ENCODE measurements at regions not wholly inside any gene's neighbourhood (a gene's known extent, or its start where the extent isn't known, plus 50 kb on each side); places are given as distances from the start of the nearest gene placed in this dataset.

GRCh38 chr11:116499396-116500003 lies 273.3 kb downstream of the BUD13 start:
- TF ChIP-seq EZH2 (IDR thresholded peaks at IDR 0.05; ENCODE audit: low read length, missing control alignments) (no peak), CTCF (conservative IDR thresholded peaks at IDR 0.05 in 1 of 2, IDR thresholded peaks at IDR 0.05 in 1 of 2; ENCODE audit: low read depth in 1 of 2, low read length in 2 of 2) (peak; percentile 24 to 44)
- Histone ChIP-seq H3K4me2 (ENCODE audit: extremely low read depth, insufficient read depth, low read length) (no peak overlapping the region), H3K4me1 (ENCODE audit: control insufficient read depth, extremely low read depth, insufficient read depth, low read length) (no peaks in the 10 kb centered on the region), H3K36me3 (ENCODE audit: control insufficient read depth, insufficient read depth, low read length) (no peaks in the 10 kb centered on the region), H3K9ac (ENCODE audit: insufficient read depth, low read length) (no peak overlapping the region), H4K20me1 (ENCODE audit: control insufficient read depth, extremely low read depth, insufficient read depth, low read length) (no peaks in the 10 kb centered on the region), H3K4me3 (replicated peaks in 1 of 4; ENCODE audit: control extremely low read depth in 1 of 4, insufficient read depth in 1 of 4, low read depth in 3 of 4, low read length in 4 of 4) (no peak overlapping the region), H3K79me2 (ENCODE audit: control insufficient read depth, insufficient read depth, low read length) (no peaks in the 10 kb centered on the region), H3K27ac (ENCODE audit: insufficient read depth, low read length) (no peak overlapping the region), H2AFZ (ENCODE audit: low read length) (no peak overlapping the region), H3K27me3 (ENCODE audit: control insufficient read depth, insufficient read depth, low read length) (no peaks in the 10 kb centered on the region), H3K9me3 (ENCODE audit: control insufficient read depth, insufficient read depth, low read depth, low read length) (no peaks in the 10 kb centered on the region)
- DNase-seq (ENCODE audit: low read depth in 2 of 2), result peak; percentile 34 to 44

GRCh38 chr11:116498161-116498560 lies 274.6 kb downstream of the BUD13 start:
- no peaks in the 10 kb centered on the region for H3K27me3 ChIP-seq (ENCODE audit: control insufficient read depth, insufficient read depth, low read length)
- H3K4me1 ChIP-seq (ENCODE audit: control insufficient read depth, extremely low read depth, insufficient read depth, low read length), result no peaks in the 10 kb centered on the region
- H3K79me2 ChIP-seq (ENCODE audit: control insufficient read depth, insufficient read depth, low read length), result no peaks in the 10 kb centered on the region
- no peak for TF ChIP-seq CTCF (conservative IDR thresholded peaks at IDR 0.05 in 1 of 2, IDR thresholded peaks at IDR 0.05 in 1 of 2; ENCODE audit: low read depth in 1 of 2, low read length in 2 of 2)
- no peak for TF ChIP-seq EZH2 (IDR thresholded peaks at IDR 0.05; ENCODE audit: low read length, missing control alignments)
- H2AFZ ChIP-seq (ENCODE audit: low read length), result no peak overlapping the region
- no peaks in the 10 kb centered on the region for H3K9me3 ChIP-seq (ENCODE audit: control insufficient read depth, insufficient read depth, low read depth, low read length)
- H3K9ac ChIP-seq (ENCODE audit: insufficient read depth, low read length), result no peak overlapping the region
- DNase-seq (ENCODE audit: low read depth in 2 of 2), result no peak
- H3K36me3 ChIP-seq (ENCODE audit: control insufficient read depth, insufficient read depth, low read length), result no peaks in the 10 kb centered on the region
- no peak overlapping the region for H3K4me2 ChIP-seq (ENCODE audit: extremely low read depth, insufficient read depth, low read length)
- no peak overlapping the region for H3K27ac ChIP-seq (ENCODE audit: insufficient read depth, low read length)
- no peaks in the 10 kb centered on the region for H4K20me1 ChIP-seq (ENCODE audit: control insufficient read depth, extremely low read depth, insufficient read depth, low read length)
- no peak overlapping the region for H3K4me3 ChIP-seq (replicated peaks in 1 of 4; ENCODE audit: control extremely low read depth in 1 of 4, insufficient read depth in 1 of 4, low read depth in 3 of 4, low read length in 4 of 4)

- no peak for DNase-seq (ENCODE audit: low read depth in 2 of 2)
- TF ChIP-seq CTCF (conservative IDR thresholded peaks at IDR 0.05 in 1 of 2, IDR thresholded peaks at IDR 0.05 in 1 of 2; ENCODE audit: low read depth in 1 of 2, low read length in 2 of 2) (no peak), EZH2 (IDR thresholded peaks at IDR 0.05; ENCODE audit: low read length, missing control alignments) (no peak)
- H4K20me1 ChIP-seq (ENCODE audit: control insufficient read depth, extremely low read depth, insufficient read depth, low read length), result no peaks in the 10 kb centered on the region
- no peak overlapping the region for H3K9ac ChIP-seq (ENCODE audit: insufficient read depth, low read length)
- no peaks in the 10 kb centered on the region for H3K27me3 ChIP-seq (ENCODE audit: control insufficient read depth, insufficient read depth, low read length)
- no peak overlapping the region for H2AFZ ChIP-seq (ENCODE audit: low read length)
- no peak overlapping the region for H3K27ac ChIP-seq (ENCODE audit: insufficient read depth, low read length)
- H3K79me2 ChIP-seq (ENCODE audit: control insufficient read depth, insufficient read depth, low read length), result no peaks in the 10 kb centered on the region
- H3K4me1 ChIP-seq (ENCODE audit: control insufficient read depth, extremely low read depth, insufficient read depth, low read length), result no peaks in the 10 kb centered on the region
- H3K36me3 ChIP-seq (ENCODE audit: control insufficient read depth, insufficient read depth, low read length), result no peaks in the 10 kb centered on the region
- no peak overlapping the region for H3K4me3 ChIP-seq (replicated peaks in 1 of 4; ENCODE audit: control extremely low read depth in 1 of 4, insufficient read depth in 1 of 4, low read depth in 3 of 4, low read length in 4 of 4)
- H3K4me2 ChIP-seq (ENCODE audit: extremely low read depth, insufficient read depth, low read length), result no peak overlapping the region
- no peaks in the 10 kb centered on the region for H3K9me3 ChIP-seq (ENCODE audit: control insufficient read depth, insufficient read depth, low read depth, low read length)
Observed at GRCh38 chr11:116492600-116492999, 280.2 kb downstream of the BUD13 start.
